SK-N-SH (cell line): ENCODE measurements at regions not wholly inside any gene's neighbourhood (a gene's known extent, or its start where the extent isn't known, plus 50 kb on each side); places are given as distances from the start of the nearest gene placed in this dataset.
"Not testable (repeated sequence)": the region's sequence is repeated elsewhere in the genome, so short reads cannot be mapped to it uniquely, and the experiment has no call there.

Experiments used
- CTCF ChIA-PET: fragments of 300-600, 350-600 bp; formaldehyde crosslinking; extraction: SDS; loops from one replicate; lab custom pipeline; 2021; lab: Yijun Ruan, JAX
- POLR2A ChIA-PET: fragments of 350-600 bp; sonication (Branson Sonifier 250); formaldehyde crosslinking; extraction: SDS; loops from one replicate; lab custom pipeline; 2020; ENCODE audit warnings: antibody characterized with exemption, inconsistent platforms; lab: Yijun Ruan, JAX
- DNase-seq: peaks from one replicate; pipeline ENCODE4 v3.0.0; 2012
- H2AFZ ChIP-seq: fragments of 200-600 bp; sonication (generic); 2 replicates; pipeline ENCODE4 v1.8.1; 2016; ENCODE audit warnings: antibody characterized with exemption, mild to moderate bottlenecking, low read depth
- H3F3A ChIP-seq: fragments of 200-600 bp; sonication (generic); replicated peaks from 2 replicates; pipeline ENCODE3; 2016; ENCODE audit warnings: antibody characterized with exemption, mild to moderate bottlenecking; ENCODE audit not compliant: insufficient read depth
- H3K27ac ChIP-seq, 2 experiments: fragments of 200-500 bp in 1 of 2; fragments of 200-600 bp in 1 of 2; sonication (Bioruptor generic) in 1 of 2; sonication (generic), shearing (Covaris generic) in 1 of 2; 2 replicates each; pipeline versions ENCODE4 v1.5.1 to v1.6.1; 2014 to 2016; ENCODE audit warnings: low read depth in 2 of 2, inconsistent platforms in 1 of 2, low read length in 1 of 2, mild to moderate bottlenecking in 1 of 2, mixed read lengths in 1 of 2
- H3K27me3 ChIP-seq: fragments of 200-600 bp; sonication (generic), shearing (Covaris generic); 2 replicates; pipeline ENCODE4 v1.6.1; 2016; ENCODE audit warnings: mixed run types; ENCODE audit not compliant: insufficient read depth
- H3K36me3 ChIP-seq, 2 experiments: fragments of 200-500 bp in 1 of 2; fragments of 200-600 bp in 1 of 2; sonication (Bioruptor generic) in 1 of 2; sonication (generic) in 1 of 2; replicated peaks in 1 of 2; 2 replicates each; pipeline versions ENCODE3 to v1.5.1; 2014 to 2016; ENCODE audit warnings: low read length in 1 of 2, mild to moderate bottlenecking in 1 of 2; ENCODE audit not compliant: insufficient read depth in 2 of 2, control insufficient read depth in 1 of 2
- H3K4me1 ChIP-seq, 2 experiments: fragments of 200-500 bp in 1 of 2; fragments of 200-600 bp in 1 of 2; sonication (Bioruptor generic) in 1 of 2; sonication (generic), shearing (Covaris generic) in 1 of 2; 2 replicates each; pipeline versions ENCODE4 v1.5.1 to v1.6.1; 2014 to 2016; ENCODE audit warnings: low read depth in 1 of 2, low read length in 1 of 2, mixed run types in 1 of 2; ENCODE audit not compliant: insufficient read depth in 2 of 2, control insufficient read depth in 1 of 2
- H3K4me2 ChIP-seq: fragments of 200-600 bp; sonication (generic), shearing (Covaris generic); 2 replicates; pipeline ENCODE4 v1.6.1; 2017; ENCODE audit warnings: mixed run types
- H3K4me3 ChIP-seq, 2 experiments: fragments of 200-500 bp in 1 of 2; fragments of 200-600 bp in 1 of 2; sonication (Bioruptor generic) in 1 of 2; sonication (generic), shearing (Covaris generic) in 1 of 2; 2 replicates each; pipeline versions ENCODE4 v1.5.1 to v1.8.1; 2014 to 2016; ENCODE audit warnings: low read depth in 2 of 2, inconsistent platforms in 1 of 2, low read length in 1 of 2, mild to moderate bottlenecking in 1 of 2, mixed read lengths in 1 of 2, moderate library complexity in 1 of 2
- H3K79me2 ChIP-seq: fragments of 200-600 bp; sonication (generic); 2 replicates; pipeline ENCODE4 v1.8.1; 2017; ENCODE audit warnings: mild to moderate bottlenecking; ENCODE audit not compliant: insufficient read depth
- H3K9ac ChIP-seq: fragments of 200-600 bp; sonication (generic); 2 replicates; pipeline ENCODE4 v1.6.1; 2017; ENCODE audit warnings: mixed run types
- H3K9me2 ChIP-seq: fragments of 200-600 bp; sonication (generic); 2 replicates; pipeline ENCODE4 v1.6.1; 2017; ENCODE audit warnings: mixed run types
- H3K9me3 ChIP-seq: fragments of 200-600 bp; sonication (generic); 2 replicates; pipeline ENCODE4 v1.6.1; 2017; ENCODE audit warnings: mixed run types, mild to moderate bottlenecking, moderate library complexity
- H4K20me1 ChIP-seq: fragments of 200-600 bp; sonication (generic); 2 replicates; pipeline ENCODE4 v1.6.1; 2017; ENCODE audit warnings: mild to moderate bottlenecking, mixed run types; ENCODE audit not compliant: insufficient read depth
- WGBS: methylation state at CpG from one replicate; pipeline ENCODE4 v1.1.6; 2017; ENCODE audit warnings: low lambda C conversion rate; 5-methylcytosine and 5-hydroxymethylcytosine counted together

GRCh38 chr7:63580536-63581300, 417.9 kb upstream of the ZNF722 start:
- H3K9me3 ChIP-seq, H3K79me2 ChIP-seq, H3K4me3 ChIP-seq, H3K9me2 ChIP-seq, H4K20me1 ChIP-seq, H3K27me3 ChIP-seq, H3K36me3 ChIP-seq, H3K4me2 ChIP-seq, H3K4me1 ChIP-seq, H3F3A ChIP-seq, CTCF ChIA-PET, POLR2A ChIA-PET, H2AFZ ChIP-seq, DNase-seq, H3K9ac ChIP-seq, H3K27ac ChIP-seq: not testable (repeated sequence)
- WGBS = 20% methylated on average over 21 of the region's 28 CpGs

- CTCF ChIA-PET, H4K20me1 ChIP-seq, H3K36me3 ChIP-seq, H3F3A ChIP-seq, H3K79me2 ChIP-seq, H3K9me2 ChIP-seq, POLR2A ChIA-PET, H3K4me3 ChIP-seq, H3K4me1 ChIP-seq, H3K4me2 ChIP-seq, H2AFZ ChIP-seq, DNase-seq, H3K27ac ChIP-seq, H3K27me3 ChIP-seq, H3K9me3 ChIP-seq, H3K9ac ChIP-seq: not testable (repeated sequence)
- WGBS = 16% methylated on average over 10 of the region's 12 CpGs
These were observed 415.9 kb upstream of the ZNF722 start for GRCh38 chr7:63582771-63583170.

GRCh38 chr7:63587151-63587853, 411.3 kb upstream of the ZNF722 start:
- POLR2A ChIA-PET, CTCF ChIA-PET, H3K9ac ChIP-seq, DNase-seq, H3K4me1 ChIP-seq, H3K79me2 ChIP-seq, H3K27me3 ChIP-seq, H3K36me3 ChIP-seq, H3F3A ChIP-seq, H4K20me1 ChIP-seq, H2AFZ ChIP-seq, H3K27ac ChIP-seq, H3K9me3 ChIP-seq, H3K4me2 ChIP-seq, H3K9me2 ChIP-seq, H3K4me3 ChIP-seq: not testable (repeated sequence)
- WGBS = 4% methylated on average over 4 of the region's 11 CpGs

- H3K4me2 ChIP-seq, H3K27me3 ChIP-seq, H2AFZ ChIP-seq, H3K36me3 ChIP-seq, H3K27ac ChIP-seq, H3K9ac ChIP-seq, H3K9me3 ChIP-seq, H3F3A ChIP-seq, H4K20me1 ChIP-seq, H3K4me1 ChIP-seq, POLR2A ChIA-PET, H3K79me2 ChIP-seq, CTCF ChIA-PET, DNase-seq, H3K4me3 ChIP-seq, H3K9me2 ChIP-seq: not testable (repeated sequence)
- WGBS = 2% methylated on average over 5 of the region's 11 CpGs
These were observed 407.4 kb upstream of the ZNF722 start for GRCh38 chr7:63591249-63591648.

- H3K4me3 ChIP-seq, H3K4me1 ChIP-seq, H3K4me2 ChIP-seq, H3K9me3 ChIP-seq, H3K27me3 ChIP-seq, H3K36me3 ChIP-seq, CTCF ChIA-PET, H2AFZ ChIP-seq, H3K27ac ChIP-seq, H3F3A ChIP-seq, H4K20me1 ChIP-seq, H3K79me2 ChIP-seq, H3K9me2 ChIP-seq, DNase-seq, H3K9ac ChIP-seq, POLR2A ChIA-PET: not testable (repeated sequence)
- WGBS = 12% methylated on average over 3 of the region's 4 CpGs
These were observed 394.8 kb upstream of the ZNF722 start for GRCh38 chr7:63603812-63604211.

GRCh38 chr7:63604853-63605252, 393.8 kb upstream of the ZNF722 start:
- H3F3A ChIP-seq, H3K4me3 ChIP-seq, H3K27me3 ChIP-seq, H4K20me1 ChIP-seq, DNase-seq, CTCF ChIA-PET, H3K36me3 ChIP-seq, H3K9ac ChIP-seq, H3K79me2 ChIP-seq, H3K9me3 ChIP-seq, H2AFZ ChIP-seq, POLR2A ChIA-PET, H3K9me2 ChIP-seq, H3K4me2 ChIP-seq, H3K27ac ChIP-seq, H3K4me1 ChIP-seq: not testable (repeated sequence)
- 0% methylated on average over 4 of the region's 8 CpGs for WGBS
